CD4-positive, alpha-beta T cell (primary cell): ENCODE measurements at regions not wholly inside any gene's neighbourhood (a gene's known extent, or its start where the extent isn't known, plus 50 kb on each side); places are given as distances from the start of the nearest gene placed in this dataset.

Experiments used
- ATAC-seq: fragments of 200-7000 bp; cut with Tn5 transposase; one replicate; pipeline ENCODE4 v1.10.0; 2022; ENCODE audit warnings: mild to moderate bottlenecking; ENCODE audit not compliant: poor library complexity
- CTCF ChIA-PET: fragments of 350-600 bp; sonication (Branson Sonifier 250); formaldehyde crosslinking; loops from one replicate; lab custom pipeline; 2021; ENCODE audit warnings: antibody characterized with exemption, inconsistent platforms; lab: Charles Lee
- POLR2A ChIA-PET: fragments of 350-600 bp; sonication (Branson Sonifier 250); formaldehyde crosslinking; loops from one replicate; lab custom pipeline; 2021; ENCODE audit warnings: antibody characterized with exemption, inconsistent platforms; lab: Charles Lee
- DNase-seq, 14 experiments: peaks; one replicate each; pipeline ENCODE4 v3.0.0-alpha.2; 2013 to 2020; ENCODE audit warnings: mixed read lengths in 2 of 14
- H3K27ac ChIP-seq, 2 donors: one replicate each; pipeline versions ENCODE4 v1.5.1 to v1.7.0; 2013; ENCODE audit warnings: low read length in 2 of 2, low read depth in 1 of 2, mild to moderate bottlenecking in 1 of 2
- H3K27me3 ChIP-seq, 2 experiments: 1 replicate in 1 of 2; 2 replicates in 1 of 2; pipeline versions ENCODE4 v1.6.1 to v1.7.0; 2013; ENCODE audit warnings: low read length in 2 of 2, control low read depth in 1 of 2, mild to moderate bottlenecking in 1 of 2, moderate library complexity in 1 of 2; ENCODE audit not compliant: insufficient read depth in 2 of 2, control insufficient read depth in 1 of 2
- H3K36me3 ChIP-seq: one replicate; pipeline ENCODE4 v1.6.1; 2013; ENCODE audit warnings: low read length, control low read depth; ENCODE audit not compliant: insufficient read depth
- H3K4me1 ChIP-seq: one replicate; pipeline ENCODE4 v1.6.1; 2013; ENCODE audit warnings: low read length, control low read depth; ENCODE audit not compliant: insufficient read depth
- H3K4me3 ChIP-seq: one replicate; pipeline ENCODE4 v1.5.1; 2013; ENCODE audit warnings: mild to moderate bottlenecking, low read length, moderate library complexity
- H3K9me3 ChIP-seq, 2 experiments: 1 replicate in 1 of 2; 2 replicates in 1 of 2; pipeline versions ENCODE4 v1.6.1 to v1.7.0; 2013; ENCODE audit warnings: low read length in 2 of 2, mild to moderate bottlenecking in 2 of 2, control low read depth in 1 of 2, moderate library complexity in 1 of 2; ENCODE audit not compliant: control insufficient read depth in 1 of 2, insufficient read depth in 1 of 2
- H3K27ac Mint-ChIP-seq: one replicate; pipeline ENCODE4 v1.8.0; 2020; ENCODE audit warnings: mixed read lengths
- H3K27me3 Mint-ChIP-seq: one replicate; pipeline ENCODE4 v1.8.0; 2021; ENCODE audit warnings: mixed read lengths
- H3K36me3 Mint-ChIP-seq: one replicate; pipeline ENCODE4 v1.8.0; 2021; ENCODE audit warnings: low read depth, mixed read lengths
- H3K4me1 Mint-ChIP-seq: one replicate; pipeline ENCODE4 v1.8.0; 2021; ENCODE audit warnings: low read depth, mixed read lengths
- H3K4me3 Mint-ChIP-seq: one replicate; pipeline ENCODE4 v1.8.0; 2020; ENCODE audit warnings: mild to moderate bottlenecking, mixed read lengths
- H3K9me3 Mint-ChIP-seq: one replicate; pipeline ENCODE4 v1.8.0; 2020; ENCODE audit warnings: mixed read lengths
- CTCF ChIP-seq: fragments of 200-600 bp; IDR thresholded peaks from one replicate; pipeline ENCODE4 v1.8.0; 2022; ENCODE audit warnings: antibody characterized with exemption, mild to moderate bottlenecking
- intact Hi-C, 2 experiments: fragments of 100-400 bp; cut with DNase I in 1 of 2; cut with micrococcal nuclease in 1 of 2; formaldehyde crosslinking; loops; one replicate each; pipeline versions ENCODE4 v1.15.1 to v1.9.0; 2023 to 2025; cut with DNase I, micrococcal nuclease

DNA sequence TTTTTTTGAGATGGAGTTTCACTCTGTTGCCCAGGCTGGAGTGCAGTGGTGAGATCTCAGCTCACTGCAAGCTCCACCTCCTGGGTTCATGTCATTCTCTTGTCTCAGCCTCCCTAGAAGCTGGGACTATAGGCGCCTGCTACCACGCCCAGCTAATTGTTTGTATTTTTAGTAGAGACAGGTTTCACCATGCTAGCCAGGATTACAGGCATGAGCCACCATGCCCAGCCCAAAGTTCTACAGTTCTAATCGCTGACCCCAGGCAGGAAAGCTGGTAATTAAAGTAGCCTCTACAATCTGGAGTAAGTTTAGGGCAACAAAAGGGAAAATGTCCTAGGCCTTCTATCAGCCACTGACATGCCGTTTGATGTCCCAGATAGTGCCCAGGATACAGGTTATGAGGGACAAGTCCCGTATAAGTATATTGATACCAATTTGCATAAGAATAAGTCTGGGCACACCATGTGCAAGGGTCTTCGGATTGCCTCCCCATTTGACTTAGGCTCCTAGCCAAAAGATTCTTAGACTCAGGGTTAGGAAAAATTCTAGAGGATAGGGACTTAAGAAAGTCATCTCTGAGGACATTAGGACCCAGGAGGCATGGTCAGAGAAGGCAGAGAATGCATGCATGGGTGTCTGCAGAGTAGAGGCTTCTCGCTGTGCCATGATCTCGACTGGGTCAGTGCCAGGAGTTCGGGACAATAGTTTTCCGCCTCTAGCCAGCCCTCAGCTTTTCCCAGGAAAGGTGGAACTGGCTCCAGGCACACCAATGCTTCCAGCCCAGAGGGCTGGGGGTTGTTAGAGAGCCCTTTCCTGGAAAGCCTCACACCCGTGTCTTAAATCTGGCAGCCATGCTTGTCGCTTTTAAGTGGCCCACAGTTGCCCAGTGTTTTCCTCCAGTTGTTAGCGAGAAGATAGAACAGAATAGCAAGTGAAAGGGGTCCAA is 1111.1 kb downstream of the TAF11L14 start:
- ATAC-seq: peak; percentile 35
- peak overlapping the region; percentile 54 to 65 for H3K27ac ChIP-seq
- H3K27me3 ChIP-seq: no peaks in the 10 kb centered on the region
- ChIA-PET CTCF (no interaction called here), POLR2A (interaction anchor here (1.1 to 2.0 kb wide), 5 partner anchors 9 to 18 kb away, joined by 3 to 7 read pairs (median 4); no protein-coding TSS in a partner anchor)
- H3K9me3 Mint-ChIP-seq: no peaks in the 10 kb centered on the region
- peaks cover 63% of the 10 kb centered on the region for H3K4me1 Mint-ChIP-seq
- DNase-seq: peak in 6 of 14 experiments; percentile 21 to 69 (median 38)
- peaks cover 4% of the 10 kb centered on the region for H3K36me3 ChIP-seq
- peak overlapping the region; percentile 60 for H3K4me3 ChIP-seq
- TF ChIP-seq CTCF: no peak
- intact Hi-C loops: no loop called here
- H3K27me3 Mint-ChIP-seq: no peaks in the 10 kb centered on the region
- peaks cover 43% of the 10 kb centered on the region for H3K4me1 ChIP-seq
- peaks cover 31% of the 10 kb centered on the region for H3K36me3 Mint-ChIP-seq
- peak overlapping the region; percentile 91 for H3K4me3 Mint-ChIP-seq
- no peaks in the 10 kb centered on the region for H3K9me3 ChIP-seq
- H3K27ac Mint-ChIP-seq: peak overlapping the region; percentile 93

GRCh38 chr5:18745988-18746615 is 1111.8 kb downstream of the TAF11L14 start:
- Mint-ChIP-seq H3K36me3 (peaks cover 23% of the 10 kb centered on the region), H3K4me3 (peak overlapping the region; percentile 91), H3K27me3 (no peaks in the 10 kb centered on the region), H3K9me3 (no peaks in the 10 kb centered on the region), H3K27ac (peak overlapping the region; percentile 93), H3K4me1 (peaks cover 55% of the 10 kb centered on the region)
- peak in 9 of 14 experiments; percentile 10 to 85 (median 24) for DNase-seq
- ChIA-PET CTCF (no interaction called here), POLR2A (interaction anchor here (1.1 to 2.0 kb wide), 5 partner anchors 8 to 17 kb away, joined by 3 to 7 read pairs (median 4); no protein-coding TSS in a partner anchor)
- Histone ChIP-seq H3K27me3 (no peaks in the 10 kb centered on the region), H3K36me3 (peaks cover 4% of the 10 kb centered on the region), H3K27ac (peak overlapping the region; percentile 54 to 65), H3K4me1 (peaks cover 43% of the 10 kb centered on the region), H3K4me3 (peak overlapping the region; percentile 60), H3K9me3 (no peaks in the 10 kb centered on the region)
- ATAC-seq: peak; percentile 81
- intact Hi-C loops: no loop called here
- no peak for TF ChIP-seq CTCF

DNA sequence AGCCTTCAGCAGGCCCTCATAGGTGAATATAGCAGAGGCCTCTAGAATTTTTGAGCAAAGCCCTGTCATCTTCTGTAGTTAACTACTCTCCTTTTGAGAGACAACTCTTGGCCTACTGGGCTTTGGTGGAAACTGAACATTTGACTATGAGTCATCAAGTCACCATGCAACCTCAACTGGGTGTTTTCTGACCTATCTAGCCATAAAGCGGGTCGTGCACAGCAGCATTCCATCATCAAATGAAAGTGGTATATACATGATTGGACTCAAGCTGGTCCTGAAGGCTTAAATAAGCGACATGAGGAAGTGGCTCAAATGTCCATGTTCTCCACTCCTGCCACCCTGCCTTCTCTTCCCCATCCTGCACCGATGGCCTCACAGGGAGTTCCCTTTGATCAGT is 1115.5 kb downstream of the TAF11L14 start:
- Mint-ChIP-seq H3K36me3 (peaks cover 18% of the 10 kb centered on the region), H3K9me3 (no peaks in the 10 kb centered on the region), H3K4me1 (peaks cover 27% of the 10 kb centered on the region), H3K27ac (no peak overlapping the region), H3K4me3 (no peak overlapping the region), H3K27me3 (no peaks in the 10 kb centered on the region)
- ChIA-PET CTCF (no interaction called here), POLR2A (no interaction called here)
- peaks cover 18% of the 10 kb centered on the region for H3K4me1 ChIP-seq
- H3K4me3 ChIP-seq: no peak overlapping the region
- ATAC-seq (no peak), DNase-seq (no peak)
- no peaks in the 10 kb centered on the region for H3K27me3 ChIP-seq
- H3K9me3 ChIP-seq: no peaks in the 10 kb centered on the region
- intact Hi-C loops: no loop called here
- no peak for TF ChIP-seq CTCF
- H3K27ac ChIP-seq: no peak overlapping the region
- no peaks in the 10 kb centered on the region for H3K36me3 ChIP-seq
